DMS53 treated with DMSO at 0.1 percent for 48 hours (cell line): ENCODE measurements at regions not wholly inside any gene's neighbourhood (a gene's known extent, or its start where the extent isn't known, plus 50 kb on each side); places are given as distances from the start of the nearest gene placed in this dataset.
"Not testable (repeated sequence)": the region's sequence is repeated elsewhere in the genome, so short reads cannot be mapped to it uniquely, and the experiment has no call there.

Experiments
- DNase-seq: peaks from one replicate; lab custom pipeline; 2025; ENCODE audit not compliant: unreplicated experiment; lab: John Stamatoyannopoulos, UW

DNA sequence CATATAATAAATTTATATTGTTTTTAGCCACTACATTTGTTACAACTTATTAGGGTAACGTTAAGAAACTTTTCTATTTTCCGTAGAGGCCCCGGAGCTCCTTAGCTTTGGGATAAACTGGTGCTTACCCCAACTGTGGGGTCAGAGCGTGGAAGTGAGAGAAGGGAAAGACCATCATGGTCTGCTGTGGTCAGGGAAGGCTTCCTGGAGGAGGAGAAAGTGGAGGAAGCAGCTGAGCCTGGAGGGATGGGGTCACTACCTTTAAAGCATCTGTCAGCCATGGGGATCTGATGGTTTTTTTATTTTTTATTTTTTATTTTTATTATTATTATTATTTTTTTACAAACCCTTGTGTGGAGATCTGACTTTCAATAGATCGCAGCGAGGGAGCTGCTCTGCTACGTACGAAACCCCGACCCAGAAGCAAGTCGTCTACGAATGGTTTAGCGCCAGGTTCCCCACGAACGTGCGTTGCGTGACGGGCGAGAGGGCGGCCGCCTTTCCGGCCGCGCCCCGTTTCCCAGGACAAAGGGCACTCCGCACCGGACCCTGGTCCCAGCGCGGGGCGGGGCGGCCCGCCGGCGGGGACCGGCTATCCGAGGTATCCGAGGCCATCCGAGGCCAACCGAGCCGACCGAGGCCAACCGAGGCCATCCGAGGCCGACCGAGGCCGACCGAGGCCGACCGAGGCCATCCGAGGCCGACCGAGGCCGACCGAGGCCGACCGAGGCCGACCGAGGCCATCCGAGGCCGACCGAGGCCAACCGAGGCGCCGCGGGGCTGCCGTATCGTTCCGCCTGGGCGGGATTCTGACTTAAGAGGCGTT is 1101.2 kb upstream of the TMEM132C start:
- peak; percentile 77 for DNase-seq

DNA sequence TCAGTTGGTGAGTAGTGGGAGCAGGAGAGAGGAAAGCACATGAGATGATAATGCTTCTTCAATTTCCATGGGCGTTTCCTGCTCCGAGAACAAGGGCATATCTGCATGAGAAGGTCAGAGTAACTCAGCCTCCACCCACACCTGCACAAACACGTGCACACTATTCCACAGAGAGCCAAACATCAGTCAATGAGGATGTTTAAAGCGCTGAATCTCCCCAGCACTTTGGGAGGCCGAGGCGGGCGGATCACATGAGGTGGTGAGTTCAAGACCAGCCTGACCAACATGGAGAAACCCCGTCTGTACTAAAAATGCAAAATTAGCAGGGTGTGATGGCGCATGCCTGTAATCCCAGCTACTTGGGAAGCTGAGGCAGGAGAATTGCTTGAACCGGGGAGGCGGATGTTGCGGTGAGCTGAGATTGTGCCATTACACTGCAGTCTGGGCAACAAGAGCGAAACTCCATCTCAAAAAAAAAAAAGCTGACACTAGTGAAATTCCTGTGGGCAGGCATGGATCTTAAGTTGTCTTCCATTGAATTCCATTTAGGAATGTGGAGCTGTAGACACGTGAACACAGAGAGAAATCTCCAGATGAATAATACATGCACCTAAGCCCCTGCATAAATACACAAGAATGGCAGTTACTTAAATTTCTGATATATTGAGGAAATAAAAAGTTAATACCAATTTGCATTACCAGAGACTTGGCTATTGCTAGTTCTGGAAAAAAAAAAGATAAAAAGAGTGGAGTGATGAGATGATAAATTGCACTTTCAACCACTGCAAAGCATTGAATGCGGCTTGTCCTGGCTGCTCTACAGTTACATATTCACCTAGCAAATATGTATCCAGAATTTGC is 1097.4 kb upstream of the TMEM132C start:
- DNase-seq = no peak

DNA sequence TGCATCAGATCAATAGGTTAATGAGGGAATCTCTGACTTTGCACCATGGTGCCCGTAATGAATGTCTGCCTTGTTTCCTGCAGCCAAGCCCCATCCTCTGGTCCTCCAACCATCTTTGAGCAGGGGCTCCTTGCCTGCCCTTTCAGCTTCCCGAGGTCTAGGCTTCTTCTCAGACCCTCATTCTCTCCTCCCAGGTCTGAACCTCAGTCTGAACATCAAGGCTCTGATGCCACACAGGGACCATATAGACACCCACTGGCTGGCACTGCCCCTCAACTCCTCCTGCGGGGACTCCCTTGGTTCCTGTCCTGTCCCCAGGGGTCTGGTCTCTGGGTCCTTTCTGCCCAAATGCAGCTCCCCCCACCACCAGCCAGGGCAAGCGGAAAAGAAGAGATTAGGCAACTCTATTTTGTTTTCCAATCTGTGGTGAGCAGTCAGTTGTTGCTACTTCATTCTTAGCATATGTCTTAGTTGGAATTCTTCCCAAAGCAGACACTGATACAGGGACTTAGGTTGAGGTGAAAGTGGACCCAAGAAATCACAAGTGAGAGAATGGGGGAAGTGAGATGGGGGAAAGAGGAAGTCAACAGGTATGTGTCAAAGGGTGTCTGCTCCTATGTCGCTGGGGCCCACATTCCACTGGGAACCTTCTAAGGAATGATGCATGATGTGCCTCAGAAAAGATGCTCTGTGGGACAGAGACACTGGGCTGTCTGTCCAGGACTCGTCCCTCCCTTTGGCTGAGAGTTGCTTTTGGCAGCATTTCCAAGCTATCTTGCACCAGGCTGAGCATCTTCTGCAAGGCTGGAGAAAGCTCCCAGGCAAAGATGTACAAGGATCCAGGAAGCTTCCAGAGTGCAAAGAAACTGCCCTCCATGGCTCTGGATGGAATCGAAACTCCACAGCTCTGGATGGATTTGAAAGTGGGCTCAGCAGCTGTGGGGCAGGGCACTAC is 1096.5 kb upstream of the TMEM132C start:
- no peak for DNase-seq

- no peak for DNase-seq
Measured at GRCh38 chr12:127172861-127173260, 1094.1 kb upstream of the TMEM132C start.

DNA sequence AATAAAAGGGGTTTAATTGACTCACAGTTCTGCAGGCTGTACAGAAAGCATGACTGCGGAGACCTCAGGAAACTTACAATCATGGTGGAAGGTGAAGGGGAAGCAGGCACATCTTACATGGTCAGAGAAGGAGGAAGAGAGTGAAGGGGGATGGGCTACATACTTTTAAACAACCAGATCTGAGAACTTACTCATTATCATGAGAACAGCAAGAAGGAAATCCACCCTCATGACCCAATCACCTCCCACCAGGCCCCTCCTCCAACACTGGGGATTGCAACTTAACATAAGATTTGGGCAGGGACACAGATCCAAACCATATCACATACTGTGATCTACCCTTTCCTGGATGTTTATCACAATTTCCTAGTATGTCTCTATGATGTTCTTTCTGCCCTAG is 1093.0 kb upstream of the TMEM132C start:
- DNase-seq = not testable (repeated sequence)

- DNase-seq = no peak
Measured at GRCh38 chr12:127174881-127175280, 1092.1 kb upstream of the TMEM132C start.

- DNase-seq = no peak
Measured at GRCh38 chr12:127175361-127175760, 1091.6 kb upstream of the TMEM132C start.

DNA sequence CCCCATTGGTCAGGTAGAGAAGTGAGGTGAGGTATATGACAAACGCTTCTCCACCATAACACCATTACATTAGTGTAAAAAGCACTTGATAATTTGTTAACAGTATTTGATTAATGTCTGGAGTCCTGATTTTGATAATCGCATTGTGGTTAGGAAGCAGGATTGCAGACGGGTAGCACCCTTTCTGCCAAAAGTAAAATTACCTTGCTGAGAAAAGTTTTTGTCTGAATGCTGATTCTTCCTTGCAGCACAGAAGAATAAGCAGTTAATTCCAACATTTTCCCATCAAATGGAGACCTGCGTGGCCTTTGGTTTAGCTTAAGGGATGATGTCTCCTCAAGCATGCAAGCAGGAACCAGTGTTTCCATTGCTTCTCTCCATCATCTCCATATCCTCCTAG is 1090.2 kb upstream of the TMEM132C start:
- no peak for DNase-seq

- DNase-seq = no peak
Measured at GRCh38 chr12:127178052-127178451, 1088.9 kb upstream of the TMEM132C start.

- no peak for DNase-seq
Measured at GRCh38 chr12:127178463-127178862, 1088.5 kb upstream of the TMEM132C start.

DNA sequence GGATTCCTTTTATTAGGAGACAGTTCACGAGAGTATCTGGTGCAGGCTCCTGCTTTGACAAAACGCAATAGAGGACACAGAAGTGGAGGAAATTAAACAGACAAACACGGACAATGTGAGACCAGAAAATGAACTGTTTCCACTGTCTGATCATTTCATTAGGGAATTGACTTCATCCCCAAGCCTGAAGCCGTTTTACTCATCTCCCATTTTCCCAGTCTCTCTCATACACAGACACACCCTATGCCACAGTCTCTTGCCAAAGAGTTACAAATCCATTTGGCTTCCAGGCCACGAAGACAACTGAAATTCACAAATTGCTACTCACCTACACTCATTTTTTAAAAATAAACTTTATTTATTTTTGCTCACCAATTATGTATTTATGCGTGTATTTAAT is 1087.8 kb upstream of the TMEM132C start:
- DNase-seq = no peak

GRCh38 chr12:127182018-127182417 is 1085.0 kb upstream of the TMEM132C start:
- DNase-seq = no peak

- DNase-seq = no peak
Measured at GRCh38 chr12:127189992-127190391, 1077.0 kb upstream of the TMEM132C start.

- DNase-seq = no peak
Measured at GRCh38 chr12:127191129-127191528, 1075.8 kb upstream of the TMEM132C start.

DNA sequence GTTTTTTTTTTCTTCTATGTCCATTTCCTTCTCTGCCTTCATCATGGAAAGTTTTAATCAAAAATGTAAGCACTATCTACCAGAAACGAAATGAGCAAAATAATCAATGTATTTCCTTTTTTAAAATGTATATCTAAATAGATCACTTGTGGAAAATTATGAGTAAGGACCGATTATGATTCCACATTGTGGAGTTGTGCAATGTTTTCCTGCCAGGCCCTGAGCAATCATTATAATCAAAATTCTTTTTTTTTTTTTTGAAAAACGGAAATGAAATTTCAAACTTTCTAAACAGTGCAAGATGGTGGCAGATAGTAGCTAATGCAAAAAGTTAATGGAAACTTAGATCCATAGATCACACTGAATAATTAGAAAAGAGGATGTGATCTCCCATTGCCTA is 1074.6 kb upstream of the TMEM132C start:
- no peak for DNase-seq

DNA sequence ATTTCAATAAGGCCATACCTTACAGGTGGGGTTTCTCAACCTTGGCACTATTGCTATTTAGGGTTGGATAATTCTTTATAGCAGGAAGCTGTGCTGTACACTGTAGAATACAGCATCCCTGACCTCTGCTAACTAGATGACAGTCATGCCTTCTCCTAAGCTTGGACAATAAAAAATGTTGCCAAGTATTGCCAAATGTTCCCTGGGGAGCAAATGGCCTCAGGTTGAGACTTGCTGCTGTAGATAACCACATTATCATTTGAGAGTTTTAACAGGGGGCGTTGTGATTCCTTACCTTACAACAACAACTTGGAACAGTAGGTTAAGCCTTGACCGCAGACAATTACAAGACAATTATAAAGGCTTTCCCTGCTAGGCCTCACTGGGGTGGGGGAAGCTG is 1073.6 kb upstream of the TMEM132C start:
- DNase-seq = no peak

DNA sequence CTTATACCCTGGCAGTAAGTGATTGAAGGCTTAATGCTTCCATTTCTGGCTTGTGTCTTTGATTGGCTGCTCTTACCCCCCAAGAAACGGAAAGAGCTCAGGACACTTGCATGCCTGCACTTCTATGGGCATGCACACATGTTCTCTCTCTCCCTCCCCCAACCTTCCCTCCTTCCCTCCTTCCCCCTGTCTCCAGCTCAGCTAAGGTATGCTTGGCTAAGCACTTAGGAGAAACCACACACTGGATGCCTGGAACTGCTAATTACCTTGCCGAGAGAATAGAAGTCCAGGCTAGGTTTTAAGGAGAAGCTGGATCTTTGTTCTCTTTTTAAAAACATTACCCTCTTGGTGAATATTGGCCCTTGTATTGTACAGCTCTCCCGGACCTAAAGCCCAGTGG is 1072.8 kb upstream of the TMEM132C start:
- DNase-seq = no peak

DNA sequence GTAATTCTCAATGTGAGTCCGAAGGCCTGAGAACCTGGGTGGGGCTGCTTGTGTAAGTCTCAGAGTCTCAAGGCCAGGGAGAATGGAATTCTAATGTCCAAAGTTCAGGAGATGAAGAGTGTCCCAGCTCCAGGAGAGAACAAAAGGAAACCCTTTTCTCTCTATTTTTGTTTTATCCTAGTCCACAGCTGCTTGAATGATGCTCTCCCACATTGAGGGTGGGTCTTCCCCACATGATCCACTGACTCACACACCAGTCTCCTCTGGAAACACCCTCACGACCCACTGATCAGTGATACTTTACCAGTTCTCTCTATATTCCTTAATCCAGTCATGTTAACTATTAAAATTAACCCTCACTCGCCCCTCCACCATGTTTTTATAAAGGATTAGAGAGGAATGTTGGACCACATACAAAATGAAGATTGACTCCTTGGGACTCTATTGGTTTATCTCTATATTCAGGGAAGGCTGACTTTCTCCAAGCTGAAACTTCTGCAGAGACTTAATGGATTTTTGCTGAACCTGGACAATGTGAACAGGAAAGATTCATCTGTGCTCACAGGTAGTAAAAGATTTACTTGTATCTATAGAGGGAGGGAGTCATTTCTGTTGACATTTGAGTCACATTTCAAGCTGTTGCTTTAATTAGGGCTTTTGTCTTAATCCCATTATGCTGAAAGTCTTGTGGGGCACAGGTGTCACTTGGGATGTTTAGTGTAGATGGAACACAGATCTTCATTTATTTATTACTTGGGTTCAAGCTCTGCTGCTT is 1061.0 kb upstream of the TMEM132C start:
- no peak for DNase-seq

DNA sequence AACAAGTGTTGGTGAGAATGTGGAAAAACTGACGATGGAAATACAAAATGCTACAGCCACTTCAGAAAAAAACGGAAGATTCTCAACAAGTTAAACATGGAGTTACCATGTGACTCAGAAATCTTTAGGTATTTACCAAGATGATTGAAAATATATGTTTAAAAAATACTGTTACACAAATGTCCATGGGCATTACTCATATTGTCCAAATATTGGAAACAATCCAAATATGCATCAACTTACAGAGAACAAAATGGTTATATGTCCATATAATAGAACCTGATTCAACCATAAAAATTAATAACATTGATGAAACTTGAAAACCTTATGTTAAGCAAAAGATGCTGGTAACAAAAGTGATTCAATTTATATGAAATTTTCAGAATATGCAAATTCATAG is 1057.7 kb upstream of the TMEM132C start:
- DNase-seq = no peak

- DNase-seq = no peak
Measured at GRCh38 chr12:127214186-127214585, 1052.8 kb upstream of the TMEM132C start.
